Mammary epithelial cell (primary cell): ENCODE measurements at regions not wholly inside any gene's neighbourhood (a gene's known extent, or its start where the extent isn't known, plus 50 kb on each side); places are given as distances from the start of the nearest gene placed in this dataset.

Experiments used
- EZH2 ChIP-seq: IDR thresholded peaks from 2 replicates; pipeline ENCODE4 v1.6.1; 2012; ENCODE audit warnings: low read length, inconsistent platforms, borderline replicate concordance
- TF ChIP-seq, protein P1 (sequence below), 2 donors: IDR thresholded peaks in 1 of 2; conservative IDR thresholded peaks in 1 of 2; 2 replicates each; pipeline ENCODE4 v1.5.1; 2011 to 2012; ENCODE audit warnings: inconsistent platforms in 2 of 2, low read length in 2 of 2, mild to moderate bottlenecking in 2 of 2, control low read depth in 1 of 2, low read depth in 1 of 2; ENCODE audit not compliant: insufficient read depth in 1 of 2; ENCODE audit errors: extremely low read depth in 1 of 2

DNA sequence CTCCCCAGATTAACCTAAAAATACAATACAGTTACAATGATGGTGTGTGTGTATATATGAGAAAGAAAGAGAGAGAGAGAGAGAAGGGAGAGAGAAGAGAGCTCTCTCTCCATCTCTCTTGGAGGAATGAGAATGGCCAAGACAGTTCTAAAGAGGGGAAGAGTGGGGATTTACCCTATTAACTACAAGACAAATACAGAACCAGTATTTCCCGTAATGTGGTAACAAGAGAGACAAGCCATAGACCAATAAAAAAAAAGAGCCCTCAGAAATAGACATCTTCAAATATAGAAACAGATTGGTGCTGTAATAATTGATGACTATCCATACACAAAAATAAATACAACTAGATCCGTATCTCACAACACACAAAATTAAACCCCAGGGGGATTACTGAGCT lies 87.0 kb downstream of the NSMCE3 start:
- TF ChIP-seq, protein P1, sequence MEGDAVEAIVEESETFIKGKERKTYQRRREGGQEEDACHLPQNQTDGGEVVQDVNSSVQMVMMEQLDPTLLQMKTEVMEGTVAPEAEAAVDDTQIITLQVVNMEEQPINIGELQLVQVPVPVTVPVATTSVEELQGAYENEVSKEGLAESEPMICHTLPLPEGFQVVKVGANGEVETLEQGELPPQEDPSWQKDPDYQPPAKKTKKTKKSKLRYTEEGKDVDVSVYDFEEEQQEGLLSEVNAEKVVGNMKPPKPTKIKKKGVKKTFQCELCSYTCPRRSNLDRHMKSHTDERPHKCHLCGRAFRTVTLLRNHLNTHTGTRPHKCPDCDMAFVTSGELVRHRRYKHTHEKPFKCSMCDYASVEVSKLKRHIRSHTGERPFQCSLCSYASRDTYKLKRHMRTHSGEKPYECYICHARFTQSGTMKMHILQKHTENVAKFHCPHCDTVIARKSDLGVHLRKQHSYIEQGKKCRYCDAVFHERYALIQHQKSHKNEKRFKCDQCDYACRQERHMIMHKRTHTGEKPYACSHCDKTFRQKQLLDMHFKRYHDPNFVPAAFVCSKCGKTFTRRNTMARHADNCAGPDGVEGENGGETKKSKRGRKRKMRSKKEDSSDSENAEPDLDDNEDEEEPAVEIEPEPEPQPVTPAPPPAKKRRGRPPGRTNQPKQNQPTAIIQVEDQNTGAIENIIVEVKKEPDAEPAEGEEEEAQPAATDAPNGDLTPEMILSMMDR (conservative IDR thresholded peaks at IDR 0.05 in 1 of 2, IDR thresholded peaks at IDR 0.05 in 1 of 2; ENCODE audit: extremely low read depth in 1 of 2, insufficient read depth in 1 of 2, low read depth in 1 of 2, low read length in 2 of 2) = no peak
- TF ChIP-seq EZH2 = no peak
